C4-2B (cell line): ENCODE measurements at regions not wholly inside any gene's neighbourhood (a gene's known extent, or its start where the extent isn't known, plus 50 kb on each side); places are given as distances from the start of the nearest gene placed in this dataset.

Experiments used
- CTCF ChIP-seq: fragments of 450-650 bp; conservative IDR thresholded peaks from 2 replicates; pipeline ENCODE4 v1.5.1; 2017; ENCODE audit warnings: mild to moderate bottlenecking
- ZFX ChIP-seq: fragments of 450-650 bp; IDR thresholded peaks from 2 replicates; pipeline ENCODE4 v1.6.1; 2017

GRCh38 chr16:87025676-87026075 is 291.5 kb downstream of the C16orf95 start:
- TF ChIP-seq ZFX (no peak), CTCF (no peak)
